ENCODE measurements at regions not wholly inside any gene's neighbourhood (a gene's known extent, or its start where the extent isn't known, plus 50 kb on each side); places are given as distances from the start of the nearest gene placed in this dataset.

- no peak for DNase-seq (ENCODE audit: low read depth)
- no peak overlapping the region for H3K4me3 ChIP-seq (ENCODE audit: low read length)
- TF ChIP-seq CTCF (conservative IDR thresholded peaks at IDR 0.05; ENCODE audit: low read depth, low read length) = no peak
These were observed 93.8 kb upstream of the DNAJC10 start for GRCh38 chr2:182622231-182622630.

- H3K4me3 ChIP-seq (ENCODE audit: low read length) = no peak overlapping the region
- no peak for TF ChIP-seq CTCF (conservative IDR thresholded peaks at IDR 0.05; ENCODE audit: low read depth, low read length)
- no peak for DNase-seq (ENCODE audit: low read depth)
These were observed 90.2 kb upstream of the DNAJC10 start for GRCh38 chr2:182625814-182626213.

GRCh38 chr2:182628916-182629315 lies 87.1 kb upstream of the DNAJC10 start:
- no peak for DNase-seq (ENCODE audit: low read depth)
- no peak for TF ChIP-seq CTCF (conservative IDR thresholded peaks at IDR 0.05; ENCODE audit: low read depth, low read length)
- H3K4me3 ChIP-seq (ENCODE audit: low read length) = no peak overlapping the region

- no peak for DNase-seq (ENCODE audit: low read depth)
- no peak for TF ChIP-seq CTCF (conservative IDR thresholded peaks at IDR 0.05; ENCODE audit: low read depth, low read length)
- no peak overlapping the region for H3K4me3 ChIP-seq (ENCODE audit: low read length)
These were observed 85.8 kb upstream of the DNAJC10 start for GRCh38 chr2:182630207-182630606.

- TF ChIP-seq CTCF (conservative IDR thresholded peaks at IDR 0.05; ENCODE audit: low read depth, low read length) = no peak
- DNase-seq (ENCODE audit: low read depth) = no peak
- H3K4me3 ChIP-seq (ENCODE audit: low read length) = no peak overlapping the region
These were observed 84.8 kb upstream of the DNAJC10 start for GRCh38 chr2:182631299-182631698.

GRCh38 chr2:182634386-182634785 lies 81.7 kb upstream of the DNAJC10 start:
- DNase-seq (ENCODE audit: low read depth) = no peak
- no peak for TF ChIP-seq CTCF (conservative IDR thresholded peaks at IDR 0.05; ENCODE audit: low read depth, low read length)
- no peak overlapping the region for H3K4me3 ChIP-seq (ENCODE audit: low read length)

- DNase-seq (ENCODE audit: low read depth) = no peak
- TF ChIP-seq CTCF (conservative IDR thresholded peaks at IDR 0.05; ENCODE audit: low read depth, low read length) = peak; percentile 6
- H3K4me3 ChIP-seq (ENCODE audit: low read length) = no peak overlapping the region
These were observed 79.4 kb upstream of the DNAJC10 start for GRCh38 chr2:182636699-182637098.

Measured in retinal pigment epithelial cell (primary cell).